NOMO-1 treated with DMSO at 0.1 percent for 48 hours (cell line): ENCODE measurements at regions not wholly inside any gene's neighbourhood (a gene's known extent, or its start where the extent isn't known, plus 50 kb on each side); places are given as distances from the start of the nearest gene placed in this dataset.
A peak's percentile ranks its signal among the peaks of the same experiment; 100 is the strongest.

Experiments
- DNase-seq: peaks from one replicate; lab custom pipeline; 2025; ENCODE audit not compliant: unreplicated experiment; lab: John Stamatoyannopoulos, UW

DNA sequence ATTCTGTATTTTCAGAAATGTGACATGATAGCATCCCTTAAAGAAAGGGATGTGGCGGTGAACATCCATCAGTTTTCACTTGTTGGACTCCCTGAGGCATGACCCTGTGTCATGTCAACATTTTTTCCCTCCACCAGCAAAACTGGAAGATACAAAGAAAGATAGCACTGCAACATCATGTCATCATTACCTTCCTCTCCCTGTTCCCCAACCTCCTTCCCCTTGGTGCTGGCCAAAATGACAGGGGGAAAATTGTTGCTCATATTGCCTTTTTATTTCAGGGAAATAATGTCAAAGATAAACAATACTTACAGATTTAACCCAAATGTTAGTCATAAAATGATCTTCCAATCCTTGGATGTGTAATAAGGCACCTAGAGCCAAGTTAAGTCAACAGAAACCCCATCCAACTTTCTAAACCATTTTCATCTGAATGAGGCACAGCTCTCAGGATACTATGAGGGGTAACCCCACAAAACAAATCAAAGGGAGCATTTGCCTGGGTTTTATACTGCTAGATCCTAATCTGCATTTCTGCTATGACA lies 644.3 kb downstream of the ACTL7B start:
- DNase-seq: no peak

DNA sequence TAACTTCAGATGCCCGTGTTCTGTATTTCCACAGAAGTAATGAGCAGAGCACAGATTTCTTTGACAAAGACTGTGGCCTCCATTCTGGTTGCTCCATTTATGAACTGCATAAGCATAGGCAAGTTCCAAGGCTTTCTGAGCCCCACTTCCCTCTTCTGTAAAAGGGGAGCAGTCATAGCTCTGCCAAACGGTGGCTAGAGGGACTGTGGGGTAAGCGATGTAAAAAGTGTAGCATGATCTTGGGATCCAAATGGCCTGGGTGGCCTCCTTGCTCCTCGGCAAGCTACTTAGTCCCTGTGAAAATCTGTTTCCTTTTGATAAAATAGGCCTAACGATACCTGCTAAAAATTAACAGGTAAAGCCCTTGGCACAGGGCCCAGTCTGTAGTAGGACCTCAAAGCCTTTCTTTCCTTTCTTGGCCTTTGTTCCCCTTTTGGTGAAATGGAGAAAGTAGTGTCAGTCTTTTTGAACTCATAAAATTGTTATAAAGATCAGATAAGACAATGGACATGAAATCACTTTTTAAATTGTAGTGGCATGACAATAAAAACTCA lies 646.6 kb downstream of the ACTL7B start:
- DNase-seq: no peak

DNA sequence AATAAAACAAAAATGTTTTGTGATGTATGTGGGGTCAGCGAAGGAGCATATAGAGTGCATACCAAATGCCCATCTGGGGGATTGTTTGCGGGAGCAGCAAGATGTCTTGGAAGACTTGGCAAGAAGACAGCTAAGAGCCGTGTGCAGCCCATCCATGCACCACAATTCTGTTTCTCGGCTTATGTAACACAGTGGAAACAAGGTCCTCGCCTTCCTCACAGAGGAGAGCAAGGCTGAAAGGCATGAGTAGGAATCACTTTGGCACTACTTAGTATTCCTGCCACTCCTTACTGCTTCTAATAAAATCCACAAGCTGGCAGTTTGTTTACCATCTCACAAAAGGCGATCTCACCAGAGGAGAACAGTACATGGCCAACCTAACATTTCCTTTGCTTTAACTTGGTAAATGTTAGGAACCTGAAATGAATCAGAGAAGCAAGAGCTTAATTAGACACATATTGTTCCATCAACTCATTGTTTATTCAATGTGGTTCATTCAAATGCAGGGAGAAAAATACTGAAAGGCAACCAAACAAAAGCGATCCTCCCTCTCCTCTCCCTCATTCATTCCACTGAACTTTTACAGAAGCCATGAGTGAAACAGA lies 648.1 kb downstream of the ACTL7B start:
- no peak for DNase-seq

DNA sequence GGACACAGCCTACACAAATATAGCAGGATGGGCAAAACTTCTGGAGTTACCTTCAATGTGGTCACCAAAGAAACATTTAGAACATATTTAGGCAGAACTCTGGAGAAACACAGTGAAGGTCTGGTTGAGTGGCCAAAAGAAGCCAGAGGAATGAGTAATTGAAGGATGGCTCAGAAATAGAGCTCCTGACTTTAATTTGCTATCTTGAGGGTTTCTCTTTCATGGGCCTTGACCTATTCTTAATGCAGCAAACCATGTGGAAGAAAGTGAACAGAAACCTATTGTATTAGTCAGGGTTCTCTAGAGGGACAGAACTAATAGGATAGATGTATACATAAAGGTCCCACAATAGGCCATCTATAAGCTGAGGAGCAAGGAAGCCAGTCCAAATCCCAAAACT lies 650.5 kb downstream of the ACTL7B start:
- no peak for DNase-seq

DNA sequence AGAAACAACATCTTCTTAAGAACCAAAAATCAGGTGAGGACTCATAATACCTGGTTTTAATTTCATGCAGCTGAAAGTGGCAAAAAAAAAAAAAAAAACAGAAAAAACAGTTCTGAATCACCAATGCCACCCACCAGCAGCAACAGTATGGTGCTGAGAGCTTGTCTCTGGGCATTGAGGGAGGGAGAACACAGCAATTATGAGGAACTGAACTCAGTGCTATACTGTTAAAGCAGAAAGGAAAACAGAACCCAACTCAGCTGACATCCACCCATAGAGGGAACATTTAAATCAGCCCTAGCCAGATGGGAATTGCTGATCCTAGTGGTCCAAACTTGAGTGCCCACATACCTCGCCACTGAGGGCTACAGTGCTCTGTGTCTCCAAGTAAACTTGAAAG lies 657.9 kb downstream of the ACTL7B start:
- DNase-seq: no peak

DNA sequence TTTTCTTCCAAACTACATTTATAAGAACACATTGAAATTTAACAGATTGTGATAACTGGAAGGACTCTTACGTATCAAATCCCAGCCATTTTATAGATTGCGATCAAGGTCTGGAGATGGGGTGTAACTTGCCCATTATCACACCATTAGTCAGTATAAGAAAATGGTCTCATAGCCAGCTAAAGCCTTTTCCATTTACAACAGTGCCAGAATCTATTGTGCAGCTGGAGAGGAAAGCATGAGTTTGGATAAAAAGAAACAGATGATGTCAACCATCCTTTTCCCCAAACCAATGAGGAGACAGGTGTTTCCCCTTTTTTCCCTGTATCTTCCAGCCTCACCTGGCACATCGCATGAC lies 658.8 kb downstream of the ACTL7B start:
- DNase-seq: no peak

DNA sequence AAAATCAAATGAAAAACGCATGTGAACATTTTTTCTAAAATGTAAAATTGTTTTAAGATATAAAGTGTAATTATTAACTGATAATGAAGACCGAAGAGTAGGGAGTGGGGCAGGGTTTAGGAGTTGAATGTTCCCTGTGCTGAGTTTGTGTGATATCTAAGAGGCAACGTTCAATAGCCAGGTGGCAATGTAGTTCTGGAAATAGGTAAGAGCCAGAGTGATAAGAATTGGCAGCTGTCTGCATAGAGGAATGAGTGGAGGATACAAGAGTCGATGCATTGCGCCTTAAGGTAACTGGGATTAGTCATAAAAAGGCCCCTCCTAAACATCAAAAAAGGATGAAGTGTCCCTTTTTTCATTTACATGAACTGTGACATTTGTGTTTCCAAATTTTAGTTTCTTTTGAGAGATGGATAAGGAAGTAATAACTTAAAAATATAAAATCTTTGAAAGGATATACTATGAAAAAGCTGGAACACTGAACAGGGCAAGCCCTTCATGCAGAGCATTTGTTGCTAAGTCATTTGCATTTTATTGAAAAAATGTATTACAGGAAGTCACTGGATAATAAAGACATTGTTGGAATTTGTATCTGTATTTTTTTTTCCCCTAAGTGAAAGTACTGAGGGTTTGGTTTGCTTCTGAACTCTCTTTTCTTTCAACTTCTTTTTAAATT lies 659.3 kb downstream of the ACTL7B start:
- DNase-seq: no peak

DNA sequence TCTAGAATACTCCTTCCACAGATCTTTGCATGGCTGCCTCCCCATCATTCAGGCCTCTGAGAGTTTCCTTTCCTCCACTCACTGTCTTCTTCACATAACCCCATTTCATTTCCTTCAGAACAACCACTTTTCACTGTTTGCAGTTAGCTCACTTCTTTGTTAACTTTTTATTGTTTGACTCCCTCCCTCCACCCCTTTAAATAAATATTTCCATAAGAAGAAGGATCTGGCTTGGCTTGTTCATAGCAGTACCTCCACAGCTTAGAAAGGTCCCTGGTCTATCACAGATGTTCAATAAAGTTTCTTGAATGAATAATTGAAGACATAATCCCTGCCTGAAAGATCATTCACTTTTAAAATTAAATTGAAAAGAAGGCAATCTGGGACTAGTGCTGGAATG lies 661.6 kb downstream of the ACTL7B start:
- DNase-seq: no peak

DNA sequence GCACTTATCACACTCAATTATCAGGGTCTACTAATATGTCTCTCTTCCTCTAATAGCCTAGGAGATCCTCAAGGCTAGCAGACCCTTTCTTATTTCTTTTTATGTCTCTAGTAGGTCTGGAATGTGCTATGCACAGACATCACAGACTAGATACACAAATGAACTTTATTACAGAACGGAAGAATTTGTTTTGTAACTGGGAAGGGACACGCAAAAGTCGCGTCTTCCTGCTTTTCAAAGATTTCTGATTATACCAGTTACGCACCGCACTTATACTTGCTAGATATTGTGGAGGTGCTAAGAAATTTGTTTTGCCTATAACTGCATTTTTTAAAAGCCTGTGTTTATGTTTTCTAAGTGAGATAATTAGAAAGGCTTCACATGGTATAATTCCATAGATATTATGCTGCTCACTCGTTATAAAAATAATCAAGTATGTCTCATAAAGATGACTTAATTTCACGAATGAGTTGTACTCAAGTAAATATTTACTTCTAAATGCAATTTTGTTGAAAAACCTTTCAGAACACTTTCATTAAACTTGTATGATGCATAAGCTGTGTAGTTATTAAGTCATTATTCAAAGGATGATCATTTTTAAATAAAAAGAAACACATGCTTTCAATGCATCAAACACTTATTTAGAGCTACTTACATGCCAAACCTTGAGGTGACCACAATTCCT lies 662.6 kb downstream of the ACTL7B start:
- no peak for DNase-seq

DNA sequence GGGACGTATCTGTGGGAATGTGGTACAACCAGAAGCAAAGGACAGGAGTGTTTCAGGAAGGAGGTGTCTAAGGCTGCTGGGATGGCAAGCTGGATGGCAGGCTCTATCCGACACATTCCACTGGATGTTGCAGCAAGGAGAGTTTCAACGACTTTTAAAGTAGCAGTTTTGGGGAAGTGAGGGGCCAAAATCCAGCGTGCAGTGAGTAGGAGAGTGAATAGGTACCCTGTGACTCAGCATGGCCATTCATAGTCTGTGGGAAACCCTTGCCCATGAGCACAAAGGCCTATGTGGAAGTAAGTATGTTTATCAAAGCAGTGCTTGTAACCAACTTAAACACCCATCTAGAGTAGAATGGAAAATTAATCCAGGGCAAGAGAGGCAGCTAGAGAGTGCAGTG lies 664.7 kb downstream of the ACTL7B start:
- peak; percentile 91 for DNase-seq

DNA sequence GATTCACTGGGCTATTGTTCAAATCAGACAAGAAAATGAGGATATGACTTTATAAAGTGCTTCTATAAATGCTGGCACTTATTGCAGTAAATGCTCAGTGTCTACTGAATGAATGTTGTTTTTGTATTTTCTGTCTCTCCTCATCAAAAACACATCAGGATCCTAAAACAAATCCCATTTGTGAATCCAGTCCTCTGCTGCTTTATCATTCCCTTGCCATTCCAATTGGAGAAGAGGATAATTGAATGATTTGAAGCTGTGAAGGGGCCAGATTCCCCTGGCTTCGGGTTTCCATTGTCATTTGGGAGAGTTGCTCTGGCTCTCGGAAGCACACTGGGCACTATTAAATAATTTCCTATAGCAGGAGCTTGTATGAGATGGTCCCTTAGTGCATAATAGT lies 666.8 kb downstream of the ACTL7B start:
- DNase-seq: no peak

DNA sequence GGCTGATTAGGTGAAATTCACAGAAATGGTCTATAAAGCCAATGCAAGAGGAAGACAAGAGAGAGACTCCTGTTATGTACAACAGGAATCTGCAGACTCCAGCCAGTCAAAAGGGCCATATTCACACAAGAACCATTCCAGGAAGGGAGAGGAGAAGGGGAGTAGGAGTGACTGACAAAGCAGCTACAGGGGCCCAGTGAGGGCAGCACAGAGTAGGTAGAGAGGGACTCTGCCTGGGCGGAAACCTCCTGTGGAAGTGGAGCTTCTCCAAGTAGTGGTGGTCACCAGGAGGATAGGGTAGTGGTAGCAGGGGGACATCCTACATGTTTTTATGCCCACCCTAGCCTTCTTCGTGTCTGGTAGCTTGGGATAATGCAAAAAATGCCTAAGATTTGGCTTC lies 667.3 kb downstream of the ACTL7B start:
- no peak for DNase-seq

DNA sequence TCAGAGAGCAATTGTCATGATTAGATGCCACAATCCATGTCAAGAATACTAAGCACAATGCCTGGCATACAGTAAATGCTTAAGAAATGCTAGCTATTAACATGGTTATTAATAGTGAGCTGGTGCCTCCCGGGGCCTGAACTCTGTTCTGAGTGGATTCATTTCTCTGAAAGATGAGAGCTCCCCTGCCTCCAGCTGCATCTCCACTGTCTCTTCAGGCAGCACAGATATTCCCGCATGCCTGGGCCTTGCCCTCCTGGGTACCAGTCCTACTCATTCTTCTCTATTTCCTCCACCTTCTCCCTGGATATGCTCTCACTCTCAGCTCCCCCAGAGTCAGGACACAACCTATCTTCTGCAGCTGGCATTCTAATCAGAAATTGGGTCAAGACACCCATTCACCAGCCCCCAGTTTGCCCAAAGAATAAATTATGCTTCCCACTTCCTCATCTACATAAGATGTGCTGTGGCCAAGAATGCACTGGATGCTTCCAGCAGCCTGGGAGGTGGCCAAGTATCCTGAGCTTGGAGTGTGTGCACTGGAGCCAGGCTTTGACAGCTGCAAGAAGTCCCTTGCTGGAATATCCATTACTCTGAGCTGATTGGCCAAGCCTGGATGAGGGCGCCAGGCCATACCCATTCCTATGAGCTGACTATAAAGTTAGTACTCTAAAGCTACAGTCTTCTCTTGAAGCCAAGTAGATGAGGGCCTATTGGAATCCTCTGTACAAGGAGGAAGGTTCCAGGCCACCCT lies 669.0 kb downstream of the ACTL7B start:
- DNase-seq: no peak

DNA sequence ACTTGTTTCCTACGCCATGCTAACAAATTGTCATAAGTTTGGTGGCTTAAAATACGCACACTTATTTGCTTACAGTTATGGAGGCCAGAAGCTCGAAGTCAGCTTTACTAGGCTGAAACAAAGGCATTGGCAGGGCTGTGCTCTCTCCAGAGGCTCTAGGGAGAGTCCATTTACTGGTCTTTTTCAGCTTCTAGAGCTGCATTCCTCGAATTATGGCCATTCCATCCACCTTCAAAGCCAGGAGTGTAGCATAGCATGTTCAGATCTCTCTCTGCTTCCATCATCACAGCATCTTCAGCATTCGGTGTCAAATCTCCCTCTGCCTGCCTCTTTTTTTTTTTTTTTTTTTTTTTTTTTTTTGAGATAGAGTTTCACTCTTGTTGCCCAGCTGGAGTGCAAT lies 670.2 kb downstream of the ACTL7B start:
- DNase-seq: no peak

DNA sequence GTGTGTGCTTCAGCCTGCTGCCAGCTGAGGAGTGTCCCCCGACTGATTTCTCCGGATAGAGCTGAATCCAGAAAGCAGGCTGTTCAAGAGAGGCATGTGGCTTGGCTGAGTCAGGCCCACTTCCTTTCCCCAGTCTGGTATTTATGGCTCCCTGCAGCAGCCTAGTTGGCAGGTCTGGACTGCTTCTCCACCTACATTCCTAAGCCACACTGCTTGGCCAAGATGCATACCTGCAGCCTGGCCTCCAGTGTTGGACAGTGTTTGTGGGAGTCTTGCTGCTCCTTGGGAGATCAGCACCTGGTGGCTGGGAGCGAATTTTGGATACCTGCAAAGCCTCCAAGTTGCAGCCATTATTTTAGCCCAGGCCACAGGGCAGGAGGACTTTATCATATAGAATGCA lies 670.8 kb downstream of the ACTL7B start:
- DNase-seq: peak; percentile 38

DNA sequence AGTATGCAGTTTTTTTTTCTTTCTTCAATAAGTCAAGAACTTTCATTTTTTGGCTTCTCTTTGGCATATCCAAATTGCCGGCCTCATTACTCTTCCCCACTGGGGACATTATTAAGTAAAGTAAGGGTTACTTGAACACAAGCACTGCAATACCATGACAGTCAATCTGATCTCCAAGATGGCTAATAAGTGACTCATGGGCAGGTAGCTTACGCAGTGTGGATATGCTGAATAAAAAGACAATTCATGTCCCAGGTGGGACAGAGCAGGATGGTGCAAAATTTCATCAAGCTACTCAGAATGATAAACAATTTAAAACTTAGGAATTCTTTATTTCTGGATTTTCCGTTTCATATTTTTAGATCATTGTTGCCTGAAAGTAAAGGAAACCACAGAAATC lies 671.8 kb downstream of the ACTL7B start:
- DNase-seq: no peak

DNA sequence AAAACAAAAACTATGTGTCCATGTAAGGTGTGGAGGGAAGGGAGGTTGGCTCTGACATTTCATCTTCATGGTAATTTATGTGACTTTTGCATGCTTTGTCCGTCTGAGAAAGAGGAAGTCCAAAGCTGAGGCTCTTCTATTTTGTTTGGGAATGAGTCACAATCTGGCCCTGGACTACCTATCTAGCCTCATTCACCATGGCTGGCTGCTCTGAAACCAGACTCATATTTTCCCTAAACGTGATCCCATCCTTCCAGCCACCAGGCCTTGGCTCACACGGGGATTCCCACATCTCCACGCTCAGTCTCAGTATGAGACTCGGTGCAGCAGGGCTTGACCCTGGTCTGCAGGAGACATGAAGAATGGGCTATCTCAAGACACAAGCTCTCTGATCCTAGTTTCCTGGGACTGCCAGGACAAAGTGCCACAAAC lies 672.8 kb downstream of the ACTL7B start:
- DNase-seq: peak; percentile 91

DNA sequence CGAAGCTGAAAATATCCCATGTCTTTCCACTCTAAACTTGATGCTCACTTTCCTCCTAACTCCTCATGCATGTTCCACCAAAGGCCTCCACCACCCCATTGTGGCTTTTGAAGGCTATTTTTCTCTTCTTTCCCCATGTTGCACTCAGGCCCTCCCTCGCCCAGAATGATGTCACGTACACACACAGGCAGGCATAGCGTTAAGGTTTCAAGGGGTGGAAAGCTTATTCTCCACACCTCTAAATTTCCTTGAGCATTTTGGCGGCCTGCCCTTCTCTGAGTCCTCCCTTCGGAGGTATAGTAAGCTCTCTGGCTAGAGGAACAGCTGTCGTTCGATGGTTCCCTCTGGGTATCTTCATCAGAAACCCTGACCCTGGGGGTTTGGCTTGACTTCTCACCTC lies 673.5 kb downstream of the ACTL7B start:
- no peak for DNase-seq

DNA sequence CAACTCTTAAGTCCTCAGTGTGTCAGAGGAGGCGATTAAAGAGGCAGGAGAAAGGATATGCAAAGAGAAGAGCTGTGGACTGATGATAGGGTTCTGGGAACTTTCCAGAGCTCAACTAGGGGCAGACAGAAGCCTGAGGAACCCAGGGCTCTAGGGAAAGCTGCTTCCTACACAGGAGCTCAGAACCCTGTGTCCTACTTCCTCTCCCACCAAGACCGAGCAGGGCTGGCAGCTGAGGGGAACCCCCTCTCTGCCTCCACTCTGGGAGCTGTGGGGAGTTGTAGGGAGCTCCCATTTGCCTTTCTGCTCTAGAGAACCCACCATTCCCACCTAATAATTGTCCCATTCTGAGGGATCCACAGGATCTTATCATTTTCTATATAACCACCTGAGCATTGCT lies 674.3 kb downstream of the ACTL7B start:
- no peak for DNase-seq

DNA sequence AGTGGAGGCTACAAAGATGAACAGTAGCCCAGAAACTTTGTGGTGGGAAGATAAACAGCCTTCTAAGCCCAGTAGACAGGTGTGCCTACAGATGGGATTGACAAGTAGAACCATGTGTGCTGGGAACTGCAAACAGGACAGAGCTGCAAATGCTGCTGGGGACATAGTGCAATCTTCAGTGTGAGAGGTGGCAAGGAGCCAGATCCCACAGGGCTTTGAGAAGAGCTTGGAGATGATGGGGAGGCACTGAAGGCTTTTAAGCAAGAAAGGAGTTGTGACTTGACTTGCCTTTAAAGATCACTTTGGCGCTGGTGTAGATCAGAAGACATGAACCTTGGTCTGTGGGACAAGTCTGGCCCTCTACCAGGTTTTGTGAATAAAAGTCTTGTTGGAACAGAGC lies 675.2 kb downstream of the ACTL7B start:
- DNase-seq: no peak

DNA sequence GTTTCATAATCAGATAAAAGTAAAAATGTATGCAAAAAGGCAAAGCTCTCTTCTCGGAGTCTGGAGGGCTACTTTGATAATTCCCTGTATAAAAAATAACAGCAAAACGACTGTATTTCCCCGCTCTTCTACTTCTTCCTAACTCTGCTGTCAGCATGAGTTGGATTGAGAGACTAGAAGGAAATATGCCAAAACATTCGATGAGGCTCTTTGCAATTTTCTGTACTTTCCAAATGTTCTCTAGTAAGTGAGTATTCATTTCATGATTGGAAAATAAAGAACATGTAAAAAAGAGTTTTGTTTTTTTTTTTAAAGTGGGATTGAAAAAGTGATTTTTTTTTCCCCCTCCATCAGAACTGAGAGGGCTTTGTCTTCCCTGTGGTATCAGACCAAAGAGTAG lies 677.5 kb downstream of the ACTL7B start:
- DNase-seq: no peak
